ENCODE measurements at regions not wholly inside any gene's neighbourhood (a gene's known extent, or its start where the extent isn't known, plus 50 kb on each side); places are given as distances from the start of the nearest gene placed in this dataset.

DNA sequence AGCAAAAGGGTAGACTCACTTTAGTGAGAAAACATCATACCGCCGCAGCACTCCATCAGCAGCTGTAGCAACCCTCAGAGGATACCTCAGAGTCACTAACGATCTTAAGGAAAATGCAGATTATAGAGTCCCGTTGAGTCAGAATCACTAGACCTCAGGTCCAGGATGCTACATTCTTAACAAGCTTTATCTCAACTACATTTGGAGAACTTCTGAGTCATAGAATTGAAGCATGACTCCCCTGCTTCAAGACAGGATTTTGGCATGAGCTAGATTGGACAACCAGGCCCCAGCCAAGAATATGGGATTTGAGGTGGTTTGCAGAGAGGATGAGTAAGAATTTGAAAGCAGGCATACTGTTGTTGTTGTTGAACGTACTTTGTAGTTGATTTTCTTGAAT is 118.9 kb upstream of the UBL3 start:
- Histone ChIP-seq H3K4me3 (no peak overlapping the region), H3K27ac (no peak overlapping the region), H4K20me1 (no peaks in the 10 kb centered on the region), H3K9ac (no peak overlapping the region), H3K36me3 (no peaks in the 10 kb centered on the region), H3K4me2 (no peak overlapping the region), H3K9me3 (peaks cover 33% of the 10 kb centered on the region), H3K27me3 (no peaks in the 10 kb centered on the region), H3K4me1 (no peaks in the 10 kb centered on the region)
- TF ChIP-seq Cebpa-rat (IDR thresholded peaks at IDR 0.05): no peak

GRCh38 chr13:29964181-29964845 is 113.9 kb upstream of the UBL3 start:
- Histone ChIP-seq H4K20me1 (no peaks in the 10 kb centered on the region), H3K9ac (no peak overlapping the region), H3K27ac (no peak overlapping the region), H3K36me3 (no peaks in the 10 kb centered on the region), H3K27me3 (no peaks in the 10 kb centered on the region), H3K9me3 (peaks cover 32% of the 10 kb centered on the region), H3K4me3 (no peak overlapping the region), H3K4me2 (no peak overlapping the region), H3K4me1 (no peaks in the 10 kb centered on the region)
- no peak for TF ChIP-seq Cebpa-rat (IDR thresholded peaks at IDR 0.05)

DNA sequence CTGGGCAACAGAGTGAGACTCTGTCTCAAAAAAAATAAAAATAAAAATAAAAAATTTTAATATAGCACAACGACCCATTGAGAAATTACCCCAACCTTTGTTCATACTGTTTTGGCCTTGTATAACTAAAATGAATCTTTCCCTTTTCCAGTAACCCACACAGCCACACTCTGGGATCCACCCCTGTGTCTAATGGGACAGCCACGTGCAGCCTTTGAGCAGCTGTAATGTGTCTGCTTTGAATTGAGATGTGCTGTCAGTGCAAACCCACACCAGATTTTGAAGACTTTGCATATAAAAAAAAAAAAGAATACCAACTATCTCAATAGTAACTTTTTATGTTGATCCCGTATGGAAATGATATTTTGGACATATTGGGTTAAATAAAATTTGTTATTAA is 112.7 kb upstream of the UBL3 start:
- no peak overlapping the region for H3K4me3 ChIP-seq
- H3K36me3 ChIP-seq: no peaks in the 10 kb centered on the region
- H3K27me3 ChIP-seq: no peaks in the 10 kb centered on the region
- no peaks in the 10 kb centered on the region for H3K4me1 ChIP-seq
- H3K4me2 ChIP-seq: no peak overlapping the region
- H4K20me1 ChIP-seq: no peaks in the 10 kb centered on the region
- no peak overlapping the region for H3K9ac ChIP-seq
- no peak for TF ChIP-seq Cebpa-rat (IDR thresholded peaks at IDR 0.05)
- H3K9me3 ChIP-seq: peaks cover 24% of the 10 kb centered on the region
- no peak overlapping the region for H3K27ac ChIP-seq

GRCh38 chr13:29961036-29961670 is 110.7 kb upstream of the UBL3 start:
- Histone ChIP-seq H3K4me2 (no peak overlapping the region), H3K36me3 (no peaks in the 10 kb centered on the region), H3K9ac (no peak overlapping the region), H3K27me3 (no peaks in the 10 kb centered on the region), H3K4me3 (no peak overlapping the region), H4K20me1 (no peaks in the 10 kb centered on the region), H3K4me1 (peaks cover 18% of the 10 kb centered on the region), H3K9me3 (peaks cover 8% of the 10 kb centered on the region; the same call in 1 of the 2 replicates), H3K27ac (no peak overlapping the region)
- TF ChIP-seq Cebpa-rat (IDR thresholded peaks at IDR 0.05): no peak

DNA sequence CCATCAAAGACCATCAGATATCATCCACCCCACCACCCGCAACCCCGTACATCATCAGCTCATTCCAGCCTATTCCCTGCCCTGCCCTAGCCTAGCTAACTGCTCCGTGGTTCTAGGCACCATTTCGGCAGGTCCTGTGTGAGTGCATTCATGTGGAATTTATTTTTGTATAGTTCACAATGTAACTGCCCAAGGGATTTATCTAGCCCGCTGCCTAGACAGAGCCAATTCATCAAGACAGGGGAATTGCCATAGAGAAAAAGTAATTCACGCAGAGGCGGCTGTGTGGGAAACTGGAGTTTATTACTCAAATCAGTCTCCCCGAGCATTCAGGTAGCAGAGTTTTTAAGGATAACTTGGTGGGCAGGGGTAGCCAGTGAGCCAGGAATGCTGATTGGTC is 109.2 kb upstream of the UBL3 start:
- H4K20me1 ChIP-seq: no peaks in the 10 kb centered on the region
- H3K9ac ChIP-seq: no peak overlapping the region
- peaks cover 31% of the 10 kb centered on the region for H3K4me1 ChIP-seq
- no peak for TF ChIP-seq Cebpa-rat (IDR thresholded peaks at IDR 0.05)
- no peaks in the 10 kb centered on the region; the same call in 1 of the 2 replicates for H3K9me3 ChIP-seq
- H3K4me2 ChIP-seq: no peak overlapping the region
- no peaks in the 10 kb centered on the region for H3K36me3 ChIP-seq
- no peak overlapping the region for H3K27ac ChIP-seq
- H3K27me3 ChIP-seq: no peaks in the 10 kb centered on the region
- no peak overlapping the region for H3K4me3 ChIP-seq

DNA sequence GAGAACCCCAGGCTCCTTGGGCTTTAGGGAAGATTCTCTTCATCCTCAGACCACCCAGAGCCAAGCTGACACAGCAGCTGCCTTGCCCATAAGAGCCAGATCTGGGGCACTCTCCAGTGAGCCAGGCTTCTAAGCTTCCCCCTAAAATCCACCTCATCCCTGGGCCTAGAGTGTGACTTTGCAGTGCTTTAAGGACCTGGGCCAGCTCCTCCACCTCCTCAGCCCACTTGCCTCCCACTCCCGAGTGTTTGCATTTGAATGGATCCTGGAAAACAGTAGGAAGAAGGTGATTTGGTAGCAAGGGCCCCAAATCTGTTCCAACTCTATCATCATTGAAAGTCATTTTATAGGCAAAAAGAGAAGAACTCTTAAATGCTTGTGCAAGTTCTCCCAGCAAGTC is 108.7 kb upstream of the UBL3 start:
- no peak overlapping the region for H3K9ac ChIP-seq
- no peak overlapping the region for H3K4me2 ChIP-seq
- no peaks in the 10 kb centered on the region for H4K20me1 ChIP-seq
- H3K4me1 ChIP-seq: peaks cover 36% of the 10 kb centered on the region
- no peak overlapping the region for H3K27ac ChIP-seq
- TF ChIP-seq Cebpa-rat (IDR thresholded peaks at IDR 0.05): no peak
- H3K36me3 ChIP-seq: no peaks in the 10 kb centered on the region
- no peaks in the 10 kb centered on the region for H3K27me3 ChIP-seq
- H3K4me3 ChIP-seq: no peak overlapping the region
- no peaks in the 10 kb centered on the region for H3K9me3 ChIP-seq

DNA sequence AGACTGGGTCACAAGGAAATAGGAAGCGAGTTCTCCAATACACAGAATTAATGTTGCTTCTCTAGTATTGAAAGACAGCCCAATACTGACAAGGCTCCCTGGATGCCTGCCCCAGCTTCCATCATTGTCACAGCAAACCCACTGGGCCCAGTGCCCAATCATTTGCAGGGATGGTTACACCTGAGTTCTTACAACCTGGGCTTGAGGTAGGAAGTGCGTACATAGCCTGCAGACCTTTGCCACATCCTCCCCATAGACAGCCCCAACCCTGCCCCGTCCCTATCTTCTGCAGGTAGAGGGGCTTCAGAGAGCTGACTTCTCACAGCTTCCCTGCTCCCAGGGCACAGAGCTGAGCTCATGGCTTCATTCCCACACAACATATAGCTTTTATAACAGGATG is 108.1 kb upstream of the UBL3 start:
- H3K9ac ChIP-seq: no peak overlapping the region
- no peaks in the 10 kb centered on the region for H3K9me3 ChIP-seq
- no peak overlapping the region for H3K27ac ChIP-seq
- no peaks in the 10 kb centered on the region for H3K36me3 ChIP-seq
- H3K4me1 ChIP-seq: peaks cover 42% of the 10 kb centered on the region
- no peak for TF ChIP-seq Cebpa-rat (IDR thresholded peaks at IDR 0.05)
- no peaks in the 10 kb centered on the region for H3K27me3 ChIP-seq
- H3K4me2 ChIP-seq: no peak overlapping the region
- H4K20me1 ChIP-seq: no peaks in the 10 kb centered on the region
- H3K4me3 ChIP-seq: no peak overlapping the region

GRCh38 chr13:29957320-29957719 is 106.9 kb upstream of the UBL3 start:
- Histone ChIP-seq H3K4me3 (no peak overlapping the region), H3K27me3 (no peaks in the 10 kb centered on the region), H3K4me1 (peaks cover 54% of the 10 kb centered on the region), H3K9ac (no peak overlapping the region), H4K20me1 (no peaks in the 10 kb centered on the region), H3K9me3 (no peaks in the 10 kb centered on the region), H3K36me3 (no peaks in the 10 kb centered on the region), H3K4me2 (peak overlapping the region; percentile 48), H3K27ac (no peak overlapping the region)
- TF ChIP-seq Cebpa-rat (IDR thresholded peaks at IDR 0.05): no peak

- H3K4me2 ChIP-seq: peak overlapping the region; percentile 48
Observed at GRCh38 chr13:29956853-29957252, 106.4 kb upstream of the UBL3 start.

GRCh38 chr13:29955137-29955650 is 104.8 kb upstream of the UBL3 start:
- no peak for TF ChIP-seq Cebpa-rat (IDR thresholded peaks at IDR 0.05)

More at GRCh38 chr13:29956853-29957252, 106.4 kb upstream of the UBL3 start:
- no peaks in the 10 kb centered on the region for H3K27me3 ChIP-seq
- H3K4me1 ChIP-seq: peaks cover 54% of the 10 kb centered on the region
- no peak overlapping the region for H3K27ac ChIP-seq
- TF ChIP-seq Cebpa-rat (IDR thresholded peaks at IDR 0.05): no peak
- no peaks in the 10 kb centered on the region for H3K36me3 ChIP-seq
- no peak overlapping the region for H3K4me3 ChIP-seq
- no peak overlapping the region for H3K9ac ChIP-seq
- H3K9me3 ChIP-seq: no peaks in the 10 kb centered on the region
- no peaks in the 10 kb centered on the region for H4K20me1 ChIP-seq

More at GRCh38 chr13:29955137-29955650, 104.8 kb upstream of the UBL3 start:
- Histone ChIP-seq H3K27me3 (no peaks in the 10 kb centered on the region), H3K9ac (no peak overlapping the region), H4K20me1 (no peaks in the 10 kb centered on the region), H3K27ac (no peak overlapping the region), H3K4me1 (peaks cover 70% of the 10 kb centered on the region), H3K4me3 (no peak overlapping the region), H3K36me3 (no peaks in the 10 kb centered on the region), H3K9me3 (no peaks in the 10 kb centered on the region), H3K4me2 (peak overlapping the region; percentile 87)
